LoVo (cell line): ENCODE measurements at regions not wholly inside any gene's neighbourhood (a gene's known extent, or its start where the extent isn't known, plus 50 kb on each side); places are given as distances from the start of the nearest gene placed in this dataset.

ENCODE experiments used
- DNase-seq: peaks from one replicate; pipeline ENCODE4 v3.0.0-alpha.2; 2016; ENCODE audit warnings: low spot score

DNA sequence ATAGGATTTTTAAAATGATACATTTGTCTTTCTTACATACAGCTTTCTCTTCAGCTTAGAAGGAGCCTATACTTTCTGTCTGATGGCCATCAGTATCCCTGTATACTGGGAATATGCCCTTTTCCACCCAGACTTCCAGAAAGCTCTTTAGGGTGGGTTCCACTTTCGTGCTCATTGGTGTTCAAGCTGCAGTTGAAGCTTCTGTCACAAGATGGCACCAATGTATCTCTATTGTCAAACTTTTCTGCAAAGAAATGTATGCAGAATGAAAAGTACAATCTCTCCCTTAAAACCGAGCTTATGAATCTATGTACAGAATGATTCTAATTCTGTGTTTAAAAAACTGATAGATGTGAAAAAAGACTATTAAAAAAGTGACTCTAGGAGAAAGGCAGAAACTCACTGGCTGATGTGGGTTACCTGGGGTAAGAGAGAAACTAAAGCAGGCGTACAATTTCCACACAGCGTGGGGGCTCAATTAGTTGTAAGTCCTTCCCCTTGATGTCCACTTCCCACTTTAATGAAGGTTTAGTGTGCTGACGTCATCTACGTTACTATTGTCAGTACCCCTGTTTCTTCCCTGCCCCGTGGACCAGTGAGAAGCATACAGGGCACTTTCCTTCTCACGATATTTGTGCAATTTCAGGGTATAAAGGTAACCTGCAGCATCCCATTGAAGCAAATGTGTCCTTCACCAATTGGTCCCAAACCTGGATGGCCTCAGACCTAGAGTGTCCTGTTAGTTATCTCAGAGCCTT, 57.3 kb upstream of the TCEAL2 start:
- DNase-seq: peak; percentile 7

DNA sequence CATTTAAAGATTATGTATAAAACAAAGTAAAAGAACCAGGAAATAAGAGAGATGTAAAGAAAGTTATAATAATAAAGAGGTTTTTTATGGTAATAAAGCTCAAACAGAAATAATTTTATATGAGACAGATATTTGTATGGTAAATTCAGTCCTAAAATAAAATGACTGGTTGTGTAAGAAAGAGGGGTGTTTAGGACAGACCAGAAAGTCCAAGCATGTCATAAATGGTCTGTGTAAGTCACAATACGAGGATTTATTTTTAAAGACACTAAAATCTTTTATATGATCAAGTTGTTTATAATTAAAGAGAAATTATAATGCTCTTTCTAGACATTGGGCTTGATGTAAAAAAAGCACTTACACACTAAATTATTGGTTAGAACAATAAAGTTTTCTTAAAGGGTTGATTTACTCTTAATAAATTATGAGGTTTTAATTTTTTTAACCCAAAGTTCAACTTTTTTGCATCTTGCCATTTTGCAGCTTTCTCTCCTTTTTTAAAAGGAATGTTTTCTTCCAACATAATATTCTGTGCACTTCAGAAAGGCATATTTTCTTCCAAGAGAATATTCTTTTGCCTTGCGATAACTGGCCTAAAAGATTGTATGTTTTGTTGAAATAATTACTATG, 61.9 kb upstream of the TCEAL2 start:
- DNase-seq: no peak

GRCh38 chrX:102044496-102044895, 81.0 kb upstream of the TCEAL2 start:
- DNase-seq: no peak

DNA sequence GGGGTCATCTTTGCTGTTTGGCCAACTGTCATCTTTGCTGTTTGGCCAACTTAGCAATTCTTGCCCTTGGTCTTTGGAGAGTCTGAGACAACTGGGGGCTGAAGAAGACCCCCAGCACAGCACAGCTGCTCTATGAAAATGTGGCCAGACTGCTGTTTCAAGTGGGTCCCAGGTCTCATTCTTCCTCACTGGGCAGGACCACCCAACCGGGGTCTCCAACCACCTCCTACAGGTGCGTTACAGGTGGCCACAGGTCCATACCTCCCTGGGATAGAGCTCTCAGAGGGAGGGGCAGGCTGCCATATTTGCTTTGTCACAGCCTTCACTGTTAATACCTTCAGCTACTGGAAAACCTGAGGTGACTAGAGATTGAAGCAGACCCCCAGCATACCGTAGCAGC, 82.1 kb upstream of the TCEAL2 start:
- DNase-seq: no peak

DNA sequence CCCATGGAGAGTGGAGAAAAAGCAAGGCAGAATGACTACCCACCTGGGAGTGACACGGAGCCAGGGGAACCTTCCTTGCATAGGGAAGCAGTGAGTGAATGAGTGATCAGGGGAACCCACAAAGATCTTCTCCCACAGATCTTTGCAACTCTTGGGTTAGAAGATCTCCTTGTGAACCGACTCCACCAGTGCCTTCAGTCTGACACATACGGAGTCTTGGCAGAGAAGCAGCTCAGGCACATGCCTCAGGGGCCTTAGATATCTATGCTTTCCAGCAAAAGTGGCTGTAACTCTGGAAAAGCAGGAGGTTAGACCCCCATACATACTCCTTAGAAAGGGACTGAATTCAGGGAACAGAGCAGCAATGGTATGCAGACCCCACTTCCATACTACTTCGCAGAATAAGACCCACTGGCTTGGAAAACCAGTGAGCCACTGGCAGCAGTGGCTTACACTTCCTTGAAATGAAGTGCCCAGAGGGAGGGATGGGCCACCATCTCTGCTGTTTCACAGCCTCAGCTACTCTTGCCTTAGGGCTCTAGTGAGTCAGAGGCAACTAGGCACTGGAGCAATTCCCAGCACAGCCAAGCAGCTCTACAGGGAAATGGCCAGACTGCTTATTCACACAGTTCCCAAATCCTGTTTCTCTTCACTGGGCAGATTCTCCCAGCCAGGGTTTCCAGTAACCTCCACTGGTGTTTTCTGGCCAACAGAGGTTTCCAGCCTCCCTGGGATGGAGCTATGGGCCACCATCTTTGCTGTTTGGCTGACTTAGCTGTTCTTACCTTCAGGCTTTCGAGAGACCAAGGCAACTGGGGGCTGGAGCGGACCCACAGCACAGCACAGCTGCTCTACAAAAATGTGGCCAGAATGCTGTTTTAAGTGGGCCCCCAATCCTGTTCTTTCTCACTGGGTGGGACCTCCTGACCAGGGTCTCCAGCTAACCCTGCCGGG, 82.8 kb upstream of the TCEAL2 start:
- DNase-seq: no peak

DNA sequence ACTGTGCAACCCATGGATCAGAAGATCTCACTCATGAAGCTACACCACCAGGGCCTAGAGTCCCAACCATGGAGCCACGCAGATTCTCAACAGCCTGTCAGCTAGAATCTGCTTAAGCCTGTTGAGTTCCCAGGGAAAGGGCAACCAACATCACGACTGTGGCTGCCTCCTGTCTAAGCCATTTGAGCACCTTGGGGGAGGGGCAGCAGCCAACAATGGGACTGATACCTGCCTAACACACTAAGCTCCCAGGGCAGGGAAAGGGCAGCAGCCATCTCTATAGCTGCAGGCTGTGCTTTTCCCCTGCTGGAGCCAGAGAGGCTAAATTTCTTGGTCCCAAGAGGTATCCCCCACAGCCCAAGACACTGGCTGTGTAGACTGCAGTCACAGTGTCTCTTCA, 96.5 kb upstream of the TCEAL2 start:
- no peak for DNase-seq

DNA sequence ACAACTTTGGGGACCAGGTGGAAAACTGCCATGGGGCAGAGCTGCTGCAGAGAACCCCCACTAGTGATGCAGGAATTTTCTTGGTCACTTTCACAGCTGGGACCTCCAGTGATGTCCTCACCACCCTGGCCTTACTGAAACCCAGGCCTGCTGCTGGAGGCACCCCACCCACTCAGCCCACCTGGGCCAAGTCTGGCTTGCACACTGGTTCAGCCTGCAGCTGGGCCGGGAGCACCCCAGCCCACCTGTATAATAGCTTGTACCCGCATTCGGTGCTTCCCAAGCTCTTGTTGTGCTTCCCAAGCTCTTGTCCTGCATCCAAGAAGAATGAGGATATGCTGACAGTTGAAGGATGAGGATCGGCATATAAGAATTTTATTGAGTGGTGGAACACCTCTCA, 86.4 kb upstream of the ZMAT1 start:
- DNase-seq: no peak

DNA sequence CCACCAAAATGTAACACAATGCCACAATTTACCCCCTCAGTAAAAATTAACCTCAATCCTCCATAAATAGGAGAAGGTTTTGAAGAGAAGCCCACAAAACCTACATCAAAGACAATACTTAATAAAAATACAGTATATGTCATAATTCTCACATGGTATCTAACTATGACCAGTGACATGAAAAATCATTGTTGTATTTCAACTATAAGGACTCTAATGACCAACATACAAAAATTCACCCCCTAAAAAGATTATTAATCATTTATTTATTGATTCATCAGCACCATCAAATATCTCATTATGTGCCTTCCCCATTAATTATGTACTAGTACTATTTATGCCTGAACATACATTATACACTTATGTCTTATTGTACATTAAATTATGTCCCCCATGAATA, 77.1 kb upstream of the ZMAT1 start:
- no peak for DNase-seq

- DNase-seq: no peak
Measured at GRCh38 chrX:101999644-102000539, 68.1 kb upstream of the ZMAT1 start.

DNA sequence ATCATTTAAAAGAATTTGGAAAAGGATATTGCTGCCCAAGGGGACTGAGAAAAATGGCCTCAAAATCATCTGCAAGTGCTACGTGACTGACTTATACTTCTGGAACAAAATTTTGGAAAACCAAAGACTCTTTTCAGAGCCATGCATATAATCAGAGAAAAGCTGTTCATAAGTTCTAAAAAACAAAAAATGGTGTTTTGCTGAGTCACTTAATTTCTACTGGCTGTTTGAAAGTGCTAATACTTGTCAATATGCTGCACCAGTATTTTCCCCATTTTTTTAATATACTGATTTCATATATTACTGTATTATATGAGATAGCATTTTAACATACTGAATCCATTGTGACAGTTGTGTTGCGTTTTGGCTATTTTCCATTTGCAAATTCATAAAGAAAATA, 61.5 kb upstream of the ZMAT1 start:
- no peak for DNase-seq

- DNase-seq: no peak
Measured at GRCh38 chrX:101986586-101986985, 54.8 kb upstream of the ZMAT1 start.
